GM23338 (cell line): ENCODE measurements at regions not wholly inside any gene's neighbourhood (a gene's known extent, or its start where the extent isn't known, plus 50 kb on each side); places are given as distances from the start of the nearest gene placed in this dataset.

Source experiments
- ATAC-seq: fragments of 200-7000 bp; cut with Tn5 transposase; 3 replicates; pipeline ENCODE4 v1.9.1; 2020
- DNase-seq: peaks from one replicate; pipeline ENCODE4 v3.0.0-alpha.2; 2015; ENCODE audit warnings: low spot score
- H2AFZ ChIP-seq: fragments of 200-600 bp; sonication (generic); 2 replicates; pipeline ENCODE4 v1.8.0; 2016; ENCODE audit warnings: antibody characterized with exemption, mild to moderate bottlenecking, moderate library complexity
- H3F3A ChIP-seq: fragments of 200-600 bp; sonication (generic); replicated peaks from 2 replicates; pipeline ENCODE4 v1.8.0; 2017; ENCODE audit warnings: antibody characterized with exemption, mixed run types, low read depth
- H3K27ac ChIP-seq: fragments of 200-600 bp; sonication (generic); 2 replicates; pipeline ENCODE4 v1.6.1; 2016; ENCODE audit warnings: low read depth
- H3K27me3 ChIP-seq: fragments of 200-600 bp; sonication (generic); 2 replicates; pipeline ENCODE4 v1.8.0; 2016; ENCODE audit warnings: mild to moderate bottlenecking, mixed run types, moderate library complexity; ENCODE audit not compliant: insufficient read depth
- H3K36me3 ChIP-seq: fragments of 200-600 bp; sonication (generic); 2 replicates; pipeline ENCODE4 v1.8.0; 2016; ENCODE audit warnings: mild to moderate bottlenecking; ENCODE audit not compliant: insufficient read depth
- H3K4me1 ChIP-seq: fragments of 200-600 bp; sonication (generic); 2 replicates; pipeline ENCODE4 v1.8.0; 2016; ENCODE audit warnings: mild to moderate bottlenecking, moderate library complexity; ENCODE audit not compliant: insufficient read depth
- H3K4me2 ChIP-seq: fragments of 200-600 bp; sonication (generic); 2 replicates; pipeline ENCODE4 v1.7.1; 2017; ENCODE audit warnings: mixed run types
- H3K4me3 ChIP-seq: fragments of 200-600 bp; sonication (generic); 2 replicates; pipeline ENCODE4 v1.6.1; 2016; ENCODE audit warnings: mixed run types
- H3K79me2 ChIP-seq: fragments of 200-600 bp; sonication (generic); replicated peaks from 2 replicates; pipeline ENCODE4 v1.8.0; 2017; ENCODE audit warnings: mild to moderate bottlenecking; ENCODE audit not compliant: insufficient read depth
- H3K9me2 ChIP-seq: fragments of 200-600 bp; sonication (generic); 2 replicates; pipeline ENCODE4 v1.8.0; 2017; ENCODE audit not compliant: insufficient read depth
- H4K20me1 ChIP-seq: fragments of 200-600 bp; sonication (generic); replicated peaks from 2 replicates; pipeline ENCODE4 v1.8.0; 2017; ENCODE audit warnings: mild to moderate bottlenecking; ENCODE audit not compliant: insufficient read depth
- H3K27ac Mint-ChIP-seq: 2 replicates; pipeline ENCODE4 v1.8.0; 2020; ENCODE audit warnings: inconsistent platforms, mild to moderate bottlenecking, moderate library complexity, mixed read lengths
- H3K27me3 Mint-ChIP-seq: 3 replicates; pipeline ENCODE4 v1.8.0; 2022; ENCODE audit warnings: low read depth, mild to moderate bottlenecking, moderate library complexity, mixed read lengths, inconsistent platforms; ENCODE audit not compliant: insufficient read depth, poor library complexity
- H3K36me3 Mint-ChIP-seq: 3 replicates; pipeline ENCODE4 v1.8.0; 2021; ENCODE audit warnings: low read depth, mild to moderate bottlenecking, inconsistent platforms, moderate library complexity, mixed read lengths
- H3K4me1 Mint-ChIP-seq: 3 replicates; pipeline ENCODE4 v1.8.0; 2020; ENCODE audit warnings: mild to moderate bottlenecking, inconsistent platforms, mixed read lengths
- H3K4me3 Mint-ChIP-seq: 3 replicates; pipeline ENCODE4 v1.8.0; 2021; ENCODE audit warnings: moderate library complexity, mild to moderate bottlenecking, inconsistent platforms, mixed read lengths
- H3K9me3 Mint-ChIP-seq: 3 replicates; pipeline ENCODE4 v1.8.0; 2020; ENCODE audit warnings: moderate library complexity, mild to moderate bottlenecking, inconsistent platforms, mixed read lengths
- CREB1 ChIP-seq: fragments of 250-450 bp; sonication (Bioruptor Pico); IDR thresholded peaks from 2 replicates; pipeline ENCODE4 v1.5.0; 2020; ENCODE audit warnings: low read depth, mild to moderate bottlenecking, moderate library complexity
- EZH2phosphoT487 ChIP-seq: fragments of 200-600 bp; sonication (generic); IDR thresholded peaks from one replicate; pipeline ENCODE4 v1.8.1; 2018; ENCODE audit warnings: antibody characterized with exemption; ENCODE audit not compliant: unreplicated experiment
- JUNB ChIP-seq: IDR thresholded peaks from one replicate; pipeline ENCODE4 v1.6.1; 2016; ENCODE audit warnings: antibody characterized with exemption; ENCODE audit not compliant: unreplicated experiment
- STAT1 ChIP-seq: IDR thresholded peaks from one replicate; pipeline ENCODE4 v1.6.1; 2016; ENCODE audit warnings: antibody characterized with exemption; ENCODE audit not compliant: unreplicated experiment
- ZNF114 ChIP-seq: fragments of 250-450 bp; sonication (Bioruptor Pico); IDR thresholded peaks from 2 replicates; pipeline ENCODE4 v1.5.0; 2020; ENCODE audit warnings: mild to moderate bottlenecking, moderate library complexity
- ZNF331 ChIP-seq: fragments of 250-450 bp; sonication (Bioruptor Pico); IDR thresholded peaks from 2 replicates; pipeline ENCODE4 v1.5.0; 2020; ENCODE audit warnings: low read depth, mild to moderate bottlenecking, moderate library complexity
- TF ChIP-seq, protein P1 (sequence below), 2 experiments: fragments of 200-600 bp in 1 of 2; sonication (generic) in 1 of 2; conservative IDR thresholded peaks; 2 replicates each; pipeline versions ENCODE4 v1.5.1 to v1.6.1; 2016 to 2017; ENCODE audit warnings: antibody characterized with exemption in 2 of 2, low read depth in 2 of 2, mild to moderate bottlenecking in 2 of 2, moderate library complexity in 1 of 2
- TF ChIP-seq, protein P2 (sequence below): fragments of 250-450 bp; sonication (Bioruptor Pico); IDR thresholded peaks from 2 replicates; pipeline ENCODE4 v1.5.0; 2020; ENCODE audit warnings: mild to moderate bottlenecking, moderate library complexity
- TF ChIP-seq, protein P3 (sequence below): IDR thresholded peaks from one replicate; pipeline ENCODE4 v1.6.1; 2018; ENCODE audit warnings: antibody characterized with exemption; ENCODE audit not compliant: unreplicated experiment

DNA sequence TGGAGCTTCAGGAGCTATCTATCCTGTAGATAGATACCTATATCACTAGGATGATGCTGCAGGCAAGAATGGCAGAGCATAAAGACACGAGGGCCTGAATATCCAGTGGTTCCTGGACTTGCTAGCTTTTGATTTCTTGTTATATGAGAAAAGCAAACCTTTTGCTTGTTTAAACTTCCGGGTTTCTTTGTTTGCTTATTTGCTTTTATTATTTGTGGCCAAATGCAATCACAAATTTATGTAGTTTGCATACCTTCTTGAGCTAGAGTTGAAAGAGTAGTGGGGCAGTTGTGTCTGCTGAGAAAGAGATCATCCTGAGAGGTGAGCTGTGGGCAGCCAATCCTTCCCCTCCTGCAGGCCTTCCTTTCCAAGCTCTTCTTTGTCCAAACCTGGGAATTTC, 245.7 kb downstream of the AR start:
- H3F3A ChIP-seq, result no peaks in the 10 kb centered on the region
- Mint-ChIP-seq H3K4me1 (no peaks in the 10 kb centered on the region), H3K4me3 (no peak overlapping the region), H3K27ac (no peak overlapping the region), H3K9me3 (no peaks in the 10 kb centered on the region), H3K36me3 (no peaks in the 10 kb centered on the region), H3K27me3 (no peaks in the 10 kb centered on the region)
- DNase-seq, result no peak
- no peaks in the 10 kb centered on the region for H3K4me1 ChIP-seq
- H3K9me2 ChIP-seq, result no peaks in the 10 kb centered on the region
- H3K27me3 ChIP-seq, result no peaks in the 10 kb centered on the region
- H3K4me2 ChIP-seq, result no peak overlapping the region
- no peak overlapping the region for H3K4me3 ChIP-seq
- TF ChIP-seq ZNF331 (no peak), ZNF114 (CRISPR knock-in tag) (no peak), CREB1 (CRISPR knock-in tag) (no peak), JUNB (no peak), STAT1 (no peak), EZH2phosphoT487 (no peak)
- TF ChIP-seq, protein P1, sequence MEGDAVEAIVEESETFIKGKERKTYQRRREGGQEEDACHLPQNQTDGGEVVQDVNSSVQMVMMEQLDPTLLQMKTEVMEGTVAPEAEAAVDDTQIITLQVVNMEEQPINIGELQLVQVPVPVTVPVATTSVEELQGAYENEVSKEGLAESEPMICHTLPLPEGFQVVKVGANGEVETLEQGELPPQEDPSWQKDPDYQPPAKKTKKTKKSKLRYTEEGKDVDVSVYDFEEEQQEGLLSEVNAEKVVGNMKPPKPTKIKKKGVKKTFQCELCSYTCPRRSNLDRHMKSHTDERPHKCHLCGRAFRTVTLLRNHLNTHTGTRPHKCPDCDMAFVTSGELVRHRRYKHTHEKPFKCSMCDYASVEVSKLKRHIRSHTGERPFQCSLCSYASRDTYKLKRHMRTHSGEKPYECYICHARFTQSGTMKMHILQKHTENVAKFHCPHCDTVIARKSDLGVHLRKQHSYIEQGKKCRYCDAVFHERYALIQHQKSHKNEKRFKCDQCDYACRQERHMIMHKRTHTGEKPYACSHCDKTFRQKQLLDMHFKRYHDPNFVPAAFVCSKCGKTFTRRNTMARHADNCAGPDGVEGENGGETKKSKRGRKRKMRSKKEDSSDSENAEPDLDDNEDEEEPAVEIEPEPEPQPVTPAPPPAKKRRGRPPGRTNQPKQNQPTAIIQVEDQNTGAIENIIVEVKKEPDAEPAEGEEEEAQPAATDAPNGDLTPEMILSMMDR (conservative IDR thresholded peaks at IDR 0.05; ENCODE audit: low read depth in 2 of 2), result no peak
- TF ChIP-seq, protein P2, sequence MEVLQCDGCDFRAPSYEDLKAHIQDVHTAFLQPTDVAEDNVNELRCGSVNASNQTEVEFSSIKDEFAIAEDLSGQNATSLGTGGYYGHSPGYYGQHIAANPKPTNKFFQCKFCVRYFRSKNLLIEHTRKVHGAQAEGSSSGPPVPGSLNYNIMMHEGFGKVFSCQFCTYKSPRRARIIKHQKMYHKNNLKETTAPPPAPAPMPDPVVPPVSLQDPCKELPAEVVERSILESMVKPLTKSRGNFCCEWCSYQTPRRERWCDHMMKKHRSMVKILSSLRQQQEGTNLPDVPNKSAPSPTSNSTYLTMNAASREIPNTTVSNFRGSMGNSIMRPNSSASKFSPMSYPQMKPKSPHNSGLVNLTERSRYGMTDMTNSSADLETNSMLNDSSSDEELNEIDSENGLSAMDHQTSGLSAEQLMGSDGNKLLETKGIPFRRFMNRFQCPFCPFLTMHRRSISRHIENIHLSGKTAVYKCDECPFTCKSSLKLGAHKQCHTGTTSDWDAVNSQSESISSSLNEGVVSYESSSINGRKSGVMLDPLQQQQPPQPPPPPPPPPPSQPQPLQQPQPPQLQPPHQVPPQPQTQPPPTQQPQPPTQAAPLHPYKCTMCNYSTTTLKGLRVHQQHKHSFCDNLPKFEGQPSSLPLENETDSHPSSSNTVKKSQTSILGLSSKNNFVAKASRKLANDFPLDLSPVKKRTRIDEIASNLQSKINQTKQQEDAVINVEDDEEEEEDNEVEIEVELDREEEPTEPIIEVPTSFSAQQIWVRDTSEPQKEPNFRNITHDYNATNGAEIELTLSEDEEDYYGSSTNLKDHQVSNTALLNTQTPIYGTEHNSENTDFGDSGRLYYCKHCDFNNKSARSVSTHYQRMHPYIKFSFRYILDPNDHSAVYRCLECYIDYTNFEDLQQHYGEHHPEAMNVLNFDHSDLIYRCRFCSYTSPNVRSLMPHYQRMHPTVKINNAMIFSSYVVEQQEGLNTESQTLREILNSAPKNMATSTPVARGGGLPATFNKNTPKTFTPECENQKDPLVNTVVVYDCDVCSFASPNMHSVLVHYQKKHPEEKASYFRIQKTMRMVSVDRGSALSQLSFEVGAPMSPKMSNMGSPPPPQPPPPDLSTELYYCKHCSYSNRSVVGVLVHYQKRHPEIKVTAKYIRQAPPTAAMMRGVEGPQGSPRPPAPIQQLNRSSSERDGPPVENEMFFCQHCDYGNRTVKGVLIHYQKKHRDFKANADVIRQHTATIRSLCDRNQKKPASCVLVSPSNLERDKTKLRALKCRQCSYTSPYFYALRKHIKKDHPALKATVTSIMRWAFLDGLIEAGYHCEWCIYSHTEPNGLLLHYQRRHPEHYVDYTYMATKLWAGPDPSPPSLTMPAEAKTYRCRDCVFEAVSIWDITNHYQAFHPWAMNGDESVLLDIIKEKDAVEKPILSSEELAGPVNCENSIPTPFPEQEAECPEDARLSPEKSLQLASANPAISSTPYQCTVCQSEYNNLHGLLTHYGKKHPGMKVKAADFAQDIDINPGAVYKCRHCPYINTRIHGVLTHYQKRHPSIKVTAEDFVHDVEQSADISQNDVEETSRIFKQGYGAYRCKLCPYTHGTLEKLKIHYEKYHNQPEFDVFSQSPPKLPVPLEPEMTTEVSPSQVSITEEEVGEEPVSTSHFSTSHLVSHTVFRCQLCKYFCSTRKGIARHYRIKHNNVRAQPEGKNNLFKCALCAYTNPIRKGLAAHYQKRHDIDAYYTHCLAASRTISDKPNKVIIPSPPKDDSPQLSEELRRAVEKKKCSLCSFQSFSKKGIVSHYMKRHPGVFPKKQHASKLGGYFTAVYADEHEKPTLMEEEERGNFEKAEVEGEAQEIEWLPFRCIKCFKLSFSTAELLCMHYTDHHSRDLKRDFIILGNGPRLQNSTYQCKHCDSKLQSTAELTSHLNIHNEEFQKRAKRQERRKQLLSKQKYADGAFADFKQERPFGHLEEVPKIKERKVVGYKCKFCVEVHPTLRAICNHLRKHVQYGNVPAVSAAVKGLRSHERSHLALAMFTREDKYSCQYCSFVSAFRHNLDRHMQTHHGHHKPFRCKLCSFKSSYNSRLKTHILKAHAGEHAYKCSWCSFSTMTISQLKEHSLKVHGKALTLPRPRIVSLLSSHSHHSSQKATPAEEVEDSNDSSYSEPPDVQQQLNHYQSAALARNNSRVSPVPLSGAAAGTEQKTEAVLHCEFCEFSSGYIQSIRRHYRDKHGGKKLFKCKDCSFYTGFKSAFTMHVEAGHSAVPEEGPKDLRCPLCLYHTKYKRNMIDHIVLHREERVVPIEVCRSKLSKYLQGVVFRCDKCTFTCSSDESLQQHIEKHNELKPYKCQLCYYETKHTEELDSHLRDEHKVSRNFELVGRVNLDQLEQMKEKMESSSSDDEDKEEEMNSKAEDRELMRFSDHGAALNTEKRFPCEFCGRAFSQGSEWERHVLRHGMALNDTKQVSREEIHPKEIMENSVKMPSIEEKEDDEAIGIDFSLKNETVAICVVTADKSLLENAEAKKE, result no peak
- TF ChIP-seq, protein P3, sequence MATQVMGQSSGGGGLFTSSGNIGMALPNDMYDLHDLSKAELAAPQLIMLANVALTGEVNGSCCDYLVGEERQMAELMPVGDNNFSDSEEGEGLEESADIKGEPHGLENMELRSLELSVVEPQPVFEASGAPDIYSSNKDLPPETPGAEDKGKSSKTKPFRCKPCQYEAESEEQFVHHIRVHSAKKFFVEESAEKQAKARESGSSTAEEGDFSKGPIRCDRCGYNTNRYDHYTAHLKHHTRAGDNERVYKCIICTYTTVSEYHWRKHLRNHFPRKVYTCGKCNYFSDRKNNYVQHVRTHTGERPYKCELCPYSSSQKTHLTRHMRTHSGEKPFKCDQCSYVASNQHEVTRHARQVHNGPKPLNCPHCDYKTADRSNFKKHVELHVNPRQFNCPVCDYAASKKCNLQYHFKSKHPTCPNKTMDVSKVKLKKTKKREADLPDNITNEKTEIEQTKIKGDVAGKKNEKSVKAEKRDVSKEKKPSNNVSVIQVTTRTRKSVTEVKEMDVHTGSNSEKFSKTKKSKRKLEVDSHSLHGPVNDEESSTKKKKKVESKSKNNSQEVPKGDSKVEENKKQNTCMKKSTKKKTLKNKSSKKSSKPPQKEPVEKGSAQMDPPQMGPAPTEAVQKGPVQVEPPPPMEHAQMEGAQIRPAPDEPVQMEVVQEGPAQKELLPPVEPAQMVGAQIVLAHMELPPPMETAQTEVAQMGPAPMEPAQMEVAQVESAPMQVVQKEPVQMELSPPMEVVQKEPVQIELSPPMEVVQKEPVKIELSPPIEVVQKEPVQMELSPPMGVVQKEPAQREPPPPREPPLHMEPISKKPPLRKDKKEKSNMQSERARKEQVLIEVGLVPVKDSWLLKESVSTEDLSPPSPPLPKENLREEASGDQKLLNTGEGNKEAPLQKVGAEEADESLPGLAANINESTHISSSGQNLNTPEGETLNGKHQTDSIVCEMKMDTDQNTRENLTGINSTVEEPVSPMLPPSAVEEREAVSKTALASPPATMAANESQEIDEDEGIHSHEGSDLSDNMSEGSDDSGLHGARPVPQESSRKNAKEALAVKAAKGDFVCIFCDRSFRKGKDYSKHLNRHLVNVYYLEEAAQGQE, result no peak
- no peak for ATAC-seq
- H3K36me3 ChIP-seq, result no peaks in the 10 kb centered on the region
- H4K20me1 ChIP-seq, result no peaks in the 10 kb centered on the region
- H2AFZ ChIP-seq, result no peak overlapping the region
- H3K27ac ChIP-seq, result no peak overlapping the region
- no peaks in the 10 kb centered on the region for H3K79me2 ChIP-seq
